ENCODE measurements at regions not wholly inside any gene's neighbourhood (a gene's known extent, or its start where the extent isn't known, plus 50 kb on each side); places are given as distances from the start of the nearest gene placed in this dataset.

GRCh38 chr18:24734058-24734457 lies 273.6 kb downstream of the HRH4 start:
- DNase-seq (ENCODE audit: low read depth in 2 of 2): no peak

GRCh38 chr18:24735624-24736231 lies 275.3 kb downstream of the HRH4 start:
- DNase-seq (ENCODE audit: low read depth in 2 of 2): no peak

- DNase-seq (ENCODE audit: low read depth in 2 of 2): no peak
These were observed 276.4 kb downstream of the HRH4 start for GRCh38 chr18:24736662-24737330.

- no peak for DNase-seq (ENCODE audit: low read depth in 2 of 2)
These were observed 280.4 kb downstream of the HRH4 start for GRCh38 chr18:24740829-24741228.

GRCh38 chr18:24741321-24741720 lies 280.9 kb downstream of the HRH4 start:
- DNase-seq (ENCODE audit: low read depth in 2 of 2): no peak

GRCh38 chr18:24741965-24742724 lies 281.7 kb downstream of the HRH4 start:
- DNase-seq (ENCODE audit: low read depth in 2 of 2): no peak

- no peak for DNase-seq (ENCODE audit: low read depth in 2 of 2)
These were observed 294.3 kb downstream of the HRH4 start for GRCh38 chr18:24754583-24755253.

GRCh38 chr18:24756385-24756784 lies 295.9 kb downstream of the HRH4 start:
- DNase-seq (ENCODE audit: low read depth in 2 of 2): no peak

GRCh38 chr18:24757134-24757533 lies 296.7 kb downstream of the HRH4 start:
- no peak for DNase-seq (ENCODE audit: low read depth in 2 of 2)

- no peak for DNase-seq (ENCODE audit: low read depth in 2 of 2)
These were observed 301.3 kb downstream of the HRH4 start for GRCh38 chr18:24761765-24762164.

GRCh38 chr18:24762511-24762910 lies 302.1 kb downstream of the HRH4 start:
- DNase-seq (ENCODE audit: low read depth in 2 of 2): no peak

- DNase-seq (ENCODE audit: low read depth in 2 of 2): no peak
These were observed 303.5 kb downstream of the HRH4 start for GRCh38 chr18:24763765-24764513.

- no peak for DNase-seq (ENCODE audit: low read depth in 2 of 2)
These were observed 304.3 kb downstream of the HRH4 start for GRCh38 chr18:24764766-24765165.

- DNase-seq (ENCODE audit: low read depth in 2 of 2): no peak
These were observed 305.9 kb downstream of the HRH4 start for GRCh38 chr18:24766376-24766775.

GRCh38 chr18:24770311-24771024 lies 310.0 kb downstream of the HRH4 start:
- no peak for DNase-seq (ENCODE audit: low read depth in 2 of 2)

- no peak for DNase-seq (ENCODE audit: low read depth in 2 of 2)
These were observed 310.9 kb downstream of the HRH4 start for GRCh38 chr18:24771300-24771699.

- no peak for DNase-seq (ENCODE audit: low read depth in 2 of 2)
These were observed 312.7 kb downstream of the HRH4 start for GRCh38 chr18:24773101-24773500.

- DNase-seq (ENCODE audit: low read depth in 2 of 2): no peak
These were observed 315.6 kb downstream of the HRH4 start for GRCh38 chr18:24776019-24776418.

GRCh38 chr18:24778810-24779418 lies 318.5 kb downstream of the HRH4 start:
- no peak for DNase-seq (ENCODE audit: low read depth in 2 of 2)

- DNase-seq (ENCODE audit: low read depth in 2 of 2): no peak
These were observed 322.1 kb downstream of the HRH4 start for GRCh38 chr18:24782566-24782965.

GRCh38 chr18:24785019-24785418 lies 324.6 kb downstream of the HRH4 start:
- DNase-seq (ENCODE audit: low read depth in 2 of 2): no peak

All from stimulated activated CD4-positive, alpha-beta T cell treated with anti-CD3 and anti-CD28 coated beads, Interleukin-4, amount 100 ng/mL, for 48 hours (primary cell).